Heart left ventricle (tissue), 13 donors: ENCODE measurements at regions not wholly inside any gene's neighbourhood (a gene's known extent, or its start where the extent isn't known, plus 50 kb on each side); places are given as distances from the start of the nearest gene placed in this dataset.

ENCODE experiments used
- CTCF ChIP-seq, 12 donors: fragments of 200-600 bp; sonication (generic) in 4 of 12; IDR thresholded peaks; one replicate each; pipeline versions ENCODE4 v1.5.0 to v1.8.0; 2018 to 2022; ENCODE audit warnings: antibody characterized with exemption in 12 of 12, mild to moderate bottlenecking in 5 of 12
- POLR2A ChIP-seq, 2 donors: fragments of 450-650 bp; IDR thresholded peaks; one replicate each; pipeline ENCODE4 v1.6.1; 2017; ENCODE audit warnings: antibody characterized with exemption in 2 of 2, mild to moderate bottlenecking in 2 of 2, moderate library complexity in 2 of 2
- donor health status: ischemic (EF 13 %, LVEDD 7.1; RV severe dilation, severe dysfunction).
- donor health status: DM: no; HTN: yes; CAD: no.
- donor health status: DM: no; HTN: no; CAD: no.
- donor health status: ischemic (EF 25% LVEDD 6.9; RV normal size, moderate dysfunction).
- donor health status: ischemic (EF 25% LVEDD 5.7; RV mildly dilated, moderate dysfunction).
- donor health status: ischemic (EF 35%, LVEDD 5.7; RV mildly dilated, moderate dysfunction).
- donor health status: nonischemic (EF 11% LVEDD 7.7; RV severe dilation, severe dysfunction).
- donor health status: DM: yes; HTN: yes; CAD: no.
- donor health status: PGD.
- donor health status: ischemic (EF 29% LVEDD 5.4; RV normal size, mild dysfunction).
- donor health status: nonischemic (EF 23%, LVEDD 6.1; RV moderate dilation, normal function).

DNA sequence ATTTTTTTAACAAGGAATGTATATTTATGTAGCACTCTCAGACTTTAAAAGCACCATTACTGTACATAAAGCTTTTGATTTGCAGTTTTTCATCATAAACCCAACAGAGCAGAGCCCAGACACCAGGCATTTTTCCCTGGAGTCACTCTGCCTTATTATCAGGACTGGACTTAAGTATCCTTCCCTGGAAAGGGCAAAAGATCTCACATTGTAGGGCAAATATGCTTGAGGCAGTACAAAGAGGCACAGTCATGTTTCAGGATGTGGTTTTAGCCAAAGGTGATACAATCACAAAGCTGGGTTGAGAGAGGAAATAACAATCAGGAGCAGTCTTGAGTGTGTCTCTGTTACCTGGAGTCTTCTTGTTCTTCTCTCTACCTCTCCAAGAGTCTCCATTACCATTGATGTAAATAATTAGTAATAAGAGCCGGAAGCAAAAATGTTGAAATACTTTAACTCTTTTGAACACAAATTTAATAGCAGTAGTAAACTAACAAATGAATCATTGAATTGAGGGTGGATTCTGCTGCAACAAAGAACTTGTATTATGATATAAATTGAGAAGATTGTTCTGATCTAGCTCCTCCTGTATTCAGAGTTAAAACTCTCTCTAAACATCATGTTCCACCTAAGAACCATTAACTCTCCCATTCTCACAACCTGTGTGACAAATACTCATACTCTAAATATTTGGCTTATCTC is 160.5 kb downstream of the LTN1 start:
- no peak for TF ChIP-seq POLR2A (IDR thresholded peaks at IDR 0.05)
- TF ChIP-seq CTCF (IDR thresholded peaks at IDR 0.05), result no peak
